Upper lobe of left lung (tissue), 6 donors: ENCODE measurements at regions not wholly inside any gene's neighbourhood (a gene's known extent, or its start where the extent isn't known, plus 50 kb on each side); places are given as distances from the start of the nearest gene placed in this dataset.
"Not testable (repeated sequence)": the region's sequence is repeated elsewhere in the genome, so short reads cannot be mapped to it uniquely, and the experiment has no call there.

Source experiments
- ATAC-seq, 2 donors: fragments of 200-7000 bp; cut with Tn5 transposase; one replicate each; pipeline ENCODE4 v1.9.1; 2022; ENCODE audit warnings: mild to moderate bottlenecking in 2 of 2, moderate library complexity in 2 of 2; ENCODE audit not compliant: low FRiP score in 2 of 2
- DNase-seq, 2 donors: peaks; one replicate each; pipeline ENCODE4 v3.0.0-alpha.2; 2019 to 2020
- H3K27ac ChIP-seq, 4 donors: fragments of 200-600 bp; sonication (generic); one replicate each; pipeline ENCODE4 v1.5.1; 2016 to 2019
- H3K27me3 ChIP-seq, 4 donors: fragments of 200-600 bp; sonication (generic); one replicate each; pipeline ENCODE4 v1.5.1; 2017 to 2019
- H3K36me3 ChIP-seq, 4 donors: fragments of 200-600 bp; sonication (generic); one replicate each; pipeline ENCODE4 v1.5.1; 2016 to 2019
- H3K4me1 ChIP-seq, 4 donors: fragments of 200-600 bp; sonication (generic); one replicate each; pipeline ENCODE4 v1.5.1; 2018 to 2019
- H3K4me3 ChIP-seq, 4 donors: fragments of 200-600 bp; sonication (generic); one replicate each; pipeline ENCODE4 v1.5.1; 2017 to 2019; ENCODE audit warnings: mild to moderate bottlenecking in 2 of 4, moderate library complexity in 1 of 4
- H3K9me3 ChIP-seq, 4 donors: fragments of 200-600 bp; sonication (generic); one replicate each; pipeline ENCODE4 v1.5.1; 2018 to 2019
- EP300 ChIP-seq, 4 donors: sonication (generic); formaldehyde crosslinking; IDR thresholded peaks; one replicate each; pipeline ENCODE4 v1.5.1; 2017; ENCODE audit warnings: antibody characterized with exemption in 4 of 4, control low read depth in 2 of 4
- POLR2A ChIP-seq, 4 donors: fragments of 450-650 bp; IDR thresholded peaks; one replicate each; pipeline ENCODE4 v1.5.1; 2016 to 2017; ENCODE audit warnings: antibody characterized with exemption in 4 of 4, mild to moderate bottlenecking in 2 of 4
- POLR2AphosphoS5 ChIP-seq, 2 donors: sonication (generic); formaldehyde crosslinking; IDR thresholded peaks; one replicate each; pipeline ENCODE4 v1.5.1; 2017; ENCODE audit warnings: antibody characterized with exemption in 2 of 2
- WGBS, 2 donors: methylation state at CpG; one replicate each; pipeline ENCODE4 v1.1.5; 2017 to 2018; 5-methylcytosine and 5-hydroxymethylcytosine counted together
- TF ChIP-seq, protein P1 (sequence below), 6 experiments: fragments of 450-650 bp in 4 of 6; fragments of 200-600 bp in 2 of 6; sonication (generic) in 2 of 6; IDR thresholded peaks; one replicate each; pipeline ENCODE4 v1.5.1; 2016 to 2019; ENCODE audit warnings: antibody characterized with exemption in 6 of 6
- donor health status: DM: no; HTN: no; CAD: no; lungs with moderate emphysema.
- donor health status: DM: no; HTN: yes; CAD: no; lungs with severe emphysema.

DNA sequence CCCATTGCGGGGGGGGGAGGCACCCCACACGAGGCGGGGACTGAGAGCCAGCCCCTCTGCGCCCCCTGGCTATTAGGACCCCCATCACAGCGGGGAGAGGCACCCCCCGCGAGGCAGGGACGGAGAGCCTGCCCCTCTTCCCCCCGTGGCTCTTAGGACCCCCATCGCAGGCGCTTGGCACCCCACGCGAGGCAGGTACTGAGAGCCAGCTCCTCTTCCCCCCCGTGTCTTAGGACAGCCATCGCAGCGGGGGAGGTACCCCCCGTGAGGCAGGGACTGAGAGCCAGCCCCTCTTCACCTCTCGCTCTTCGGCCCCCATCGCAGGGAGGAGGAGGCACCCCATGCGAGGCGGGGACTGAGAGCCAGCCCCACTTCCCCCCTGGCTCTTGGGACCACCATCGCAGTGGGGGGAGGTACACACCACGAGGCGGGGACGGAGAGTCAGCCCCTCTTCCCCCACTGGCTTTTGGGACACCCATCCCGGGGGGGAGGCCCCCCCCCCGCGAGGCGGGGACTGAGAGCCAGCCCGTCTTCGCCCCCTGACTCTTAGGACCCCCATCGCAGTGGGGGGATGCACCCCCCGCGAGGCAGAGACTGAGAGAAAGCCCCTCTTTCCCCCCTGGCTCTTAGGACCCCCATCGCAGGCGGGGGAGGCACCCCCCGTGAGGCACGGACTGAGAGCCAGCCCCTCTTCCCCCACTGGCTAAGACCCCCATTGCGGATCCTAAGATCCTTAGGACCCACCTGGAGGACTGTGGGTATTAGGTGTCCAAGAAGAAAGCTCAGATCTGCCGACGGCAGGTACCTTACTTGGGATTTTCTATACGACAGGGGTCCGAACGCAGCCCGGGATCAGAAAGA lies 198.6 kb upstream of the PZP start:
- Histone ChIP-seq H3K4me1 (no peaks in the 10 kb centered on the region), H3K4me3 (peak overlapping the region; percentile 5 to 38 (median 30)), H3K36me3 (no peaks in the 10 kb centered on the region), H3K9me3 (no peaks in the 10 kb centered on the region), H3K27ac (no peak overlapping the region), H3K27me3 (no peaks in the 10 kb centered on the region)
- peak in 1 of 2 donors; percentile 61 for DNase-seq
- TF ChIP-seq, protein P1, sequence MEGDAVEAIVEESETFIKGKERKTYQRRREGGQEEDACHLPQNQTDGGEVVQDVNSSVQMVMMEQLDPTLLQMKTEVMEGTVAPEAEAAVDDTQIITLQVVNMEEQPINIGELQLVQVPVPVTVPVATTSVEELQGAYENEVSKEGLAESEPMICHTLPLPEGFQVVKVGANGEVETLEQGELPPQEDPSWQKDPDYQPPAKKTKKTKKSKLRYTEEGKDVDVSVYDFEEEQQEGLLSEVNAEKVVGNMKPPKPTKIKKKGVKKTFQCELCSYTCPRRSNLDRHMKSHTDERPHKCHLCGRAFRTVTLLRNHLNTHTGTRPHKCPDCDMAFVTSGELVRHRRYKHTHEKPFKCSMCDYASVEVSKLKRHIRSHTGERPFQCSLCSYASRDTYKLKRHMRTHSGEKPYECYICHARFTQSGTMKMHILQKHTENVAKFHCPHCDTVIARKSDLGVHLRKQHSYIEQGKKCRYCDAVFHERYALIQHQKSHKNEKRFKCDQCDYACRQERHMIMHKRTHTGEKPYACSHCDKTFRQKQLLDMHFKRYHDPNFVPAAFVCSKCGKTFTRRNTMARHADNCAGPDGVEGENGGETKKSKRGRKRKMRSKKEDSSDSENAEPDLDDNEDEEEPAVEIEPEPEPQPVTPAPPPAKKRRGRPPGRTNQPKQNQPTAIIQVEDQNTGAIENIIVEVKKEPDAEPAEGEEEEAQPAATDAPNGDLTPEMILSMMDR (IDR thresholded peaks at IDR 0.05), result no peak
- TF ChIP-seq POLR2A (IDR thresholded peaks at IDR 0.05) (no peak), POLR2AphosphoS5 (IDR thresholded peaks at IDR 0.05) (no peak), EP300 (IDR thresholded peaks at IDR 0.05) (no peak)
- 81 to 89% methylated on average over 12 to 20 of the region's 46 CpGs for WGBS, 2 donors
- peak in 1 of 2 donors; percentile 54 for ATAC-seq

DNA sequence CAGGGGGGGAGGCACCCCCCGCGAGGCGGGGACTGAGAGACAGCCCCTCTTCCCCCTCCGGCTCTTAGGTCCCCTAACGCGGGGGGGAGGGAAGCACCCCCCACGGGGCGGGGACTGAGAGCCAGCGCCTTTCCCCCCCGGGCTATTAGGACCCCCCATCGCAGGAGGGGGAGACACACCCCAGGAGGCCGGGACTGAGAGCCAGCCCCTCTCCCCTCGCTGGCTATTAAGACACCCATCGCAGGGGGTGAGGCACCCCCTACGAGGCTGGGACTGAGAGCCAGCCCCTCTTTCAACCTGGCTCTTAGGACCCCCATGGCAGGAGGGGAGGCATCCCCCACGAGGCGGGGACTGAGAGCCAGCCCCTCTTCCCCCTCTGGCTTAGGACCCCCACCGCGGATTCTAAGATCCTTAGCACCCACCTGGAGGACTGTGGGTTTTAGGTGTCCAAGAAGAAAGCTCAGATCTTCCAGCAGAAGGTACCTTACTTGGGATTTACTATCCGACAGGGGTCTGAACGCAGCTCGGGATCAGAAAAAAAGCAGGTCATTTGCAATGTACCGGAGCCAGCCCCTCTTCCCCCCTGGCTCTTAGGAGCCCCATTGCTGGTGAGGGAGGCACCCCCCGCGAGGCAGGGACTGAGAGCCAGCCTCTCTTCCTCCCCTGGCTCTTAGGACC lies 197.8 kb upstream of the PZP start:
- ATAC-seq (peak; percentile 6 to 49), DNase-seq (no peak)
- H3K4me3 ChIP-seq, result no peak overlapping the region
- H3K4me1 ChIP-seq, result no peaks in the 10 kb centered on the region
- no peaks in the 10 kb centered on the region for H3K27me3 ChIP-seq
- H3K9me3 ChIP-seq, result no peaks in the 10 kb centered on the region
- 66 to 88% methylated on average over 4 to 11 of the region's 25 CpGs for WGBS, 2 donors
- TF ChIP-seq POLR2A (IDR thresholded peaks at IDR 0.05), result no peak
- TF ChIP-seq POLR2AphosphoS5 (IDR thresholded peaks at IDR 0.05), result no peak
- no peak overlapping the region for H3K27ac ChIP-seq
- no peaks in the 10 kb centered on the region for H3K36me3 ChIP-seq

DNA sequence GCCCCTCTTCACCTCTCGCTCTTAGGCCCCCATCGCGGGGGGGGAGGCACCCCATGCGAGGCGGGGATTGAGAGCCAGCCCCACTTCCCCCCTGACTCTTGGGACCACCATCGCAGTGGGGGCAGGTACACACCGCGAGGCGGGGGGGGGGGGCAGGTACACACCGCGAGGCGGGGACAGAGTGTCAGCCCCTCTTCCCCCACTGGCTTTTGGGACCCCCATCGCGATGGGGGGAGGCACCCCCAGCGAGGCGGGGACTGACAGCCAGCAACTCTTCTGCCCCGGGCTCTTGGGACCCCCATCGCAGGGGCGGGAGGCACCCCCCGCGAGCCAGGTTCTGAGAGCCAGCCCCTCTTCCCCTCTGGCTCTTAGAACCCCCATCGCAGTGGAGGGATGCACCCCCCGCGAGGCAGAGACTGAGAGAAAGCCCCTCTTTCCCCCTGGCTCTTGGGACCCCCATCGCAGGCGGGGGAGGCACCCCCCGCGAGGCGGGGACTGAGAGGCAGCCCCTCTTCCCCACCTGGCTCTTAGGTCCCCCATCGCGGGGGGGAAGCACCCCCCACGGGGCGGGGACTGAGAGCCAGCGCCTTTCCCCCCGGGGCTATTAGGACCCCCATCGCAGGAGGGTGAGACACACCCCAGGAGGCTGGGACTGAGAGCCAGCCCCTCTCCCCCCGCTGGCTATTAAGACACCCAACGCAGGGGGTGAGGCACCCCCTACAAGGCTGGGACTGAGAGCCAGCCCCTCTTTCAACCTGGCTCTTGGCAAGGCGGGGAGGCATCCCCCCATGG lies 196.5 kb upstream of the PZP start:
- ATAC-seq (peak in 1 of 2 donors; percentile 51), DNase-seq (peak in 1 of 2 donors; percentile 63)
- H3K27ac ChIP-seq, result no peak overlapping the region
- H3K36me3 ChIP-seq, result no peaks in the 10 kb centered on the region
- no peaks in the 10 kb centered on the region for H3K9me3 ChIP-seq
- TF ChIP-seq EP300 (IDR thresholded peaks at IDR 0.05), result no peak
- TF ChIP-seq, protein P1 (IDR thresholded peaks at IDR 0.05), result no peak
- TF ChIP-seq POLR2AphosphoS5 (IDR thresholded peaks at IDR 0.05), result no peak
- no peak for TF ChIP-seq POLR2A (IDR thresholded peaks at IDR 0.05)
- H3K4me1 ChIP-seq, result no peaks in the 10 kb centered on the region
- WGBS, 2 donors, result 95 to 98% methylated on average over 8 to 9 of the region's 39 CpGs
- H3K27me3 ChIP-seq, result no peaks in the 10 kb centered on the region
- no peak overlapping the region for H3K4me3 ChIP-seq

DNA sequence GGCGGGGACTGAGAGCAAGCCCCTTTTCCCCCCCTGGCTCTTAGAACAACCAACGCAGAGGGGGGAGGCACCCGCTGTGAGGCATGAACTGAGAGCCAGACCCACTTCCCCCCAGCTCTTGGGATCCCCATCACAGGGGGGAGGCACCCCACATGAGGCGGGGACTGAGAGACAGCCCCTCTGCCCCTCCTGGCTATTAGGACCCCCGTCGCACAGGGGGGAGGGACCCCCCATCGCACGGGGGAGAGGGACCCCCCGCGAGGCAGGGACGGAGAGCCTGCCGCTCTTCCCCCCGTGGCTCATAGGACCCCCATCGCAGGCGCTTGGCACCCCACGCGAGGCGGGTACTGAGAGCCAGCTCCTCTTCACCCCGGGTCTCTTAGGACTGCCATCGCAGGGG lies 195.8 kb upstream of the PZP start:
- DNase-seq (no peak), ATAC-seq (no peak)
- no peaks in the 10 kb centered on the region for H3K4me1 ChIP-seq
- TF ChIP-seq EP300 (IDR thresholded peaks at IDR 0.05), result no peak
- TF ChIP-seq POLR2A (IDR thresholded peaks at IDR 0.05), result no peak
- TF ChIP-seq, protein P1 (IDR thresholded peaks at IDR 0.05), result no peak
- TF ChIP-seq POLR2AphosphoS5 (IDR thresholded peaks at IDR 0.05), result no peak
- no peaks in the 10 kb centered on the region for H3K27me3 ChIP-seq
- no peak overlapping the region for H3K4me3 ChIP-seq
- no peaks in the 10 kb centered on the region for H3K9me3 ChIP-seq
- WGBS, 2 donors, result 67 to 72% methylated on average over 3 to 10 of the region's 20 CpGs
- no peak overlapping the region for H3K27ac ChIP-seq
- no peaks in the 10 kb centered on the region for H3K36me3 ChIP-seq

DNA sequence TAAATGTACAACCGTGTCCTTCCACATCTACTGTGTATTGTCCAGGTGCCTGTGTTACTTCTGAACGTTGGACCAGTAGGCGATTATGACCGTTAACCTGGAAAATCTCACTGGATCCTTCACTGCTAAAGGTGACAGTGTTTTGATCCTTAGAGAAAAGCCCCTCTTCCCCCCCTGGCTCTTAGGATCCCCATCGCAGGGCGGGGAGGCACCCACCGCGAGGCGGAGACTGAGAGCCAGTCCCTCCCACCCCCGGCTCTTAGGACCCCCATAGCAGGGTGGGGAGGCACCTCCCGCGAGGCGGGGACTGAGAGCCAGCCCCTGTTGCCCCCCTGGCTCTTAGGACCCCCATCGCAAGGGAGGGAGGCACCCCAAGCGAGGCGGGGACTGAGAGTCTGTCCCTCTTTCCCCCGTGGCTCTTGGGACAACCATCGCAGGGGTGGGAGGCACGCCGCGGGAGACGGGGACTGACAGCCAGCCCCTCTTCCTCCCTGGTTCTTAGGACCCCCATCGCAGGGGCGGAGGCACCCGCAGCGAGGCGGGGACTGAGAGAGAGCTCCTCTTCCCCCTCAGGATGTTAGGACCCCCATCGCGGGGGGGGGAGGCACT lies 194.3 kb upstream of the PZP start:
- peak in 1 of 2 donors; percentile 51 for DNase-seq
- not testable (repeated sequence) for ATAC-seq, H3K4me3 ChIP-seq, H3K36me3 ChIP-seq, H3K27ac ChIP-seq, H3K4me1 ChIP-seq, H3K9me3 ChIP-seq, H3K27me3 ChIP-seq
- WGBS, 2 donors, result 83 to 89% methylated on average over 5 to 8 of the region's 29 CpGs

DNA sequence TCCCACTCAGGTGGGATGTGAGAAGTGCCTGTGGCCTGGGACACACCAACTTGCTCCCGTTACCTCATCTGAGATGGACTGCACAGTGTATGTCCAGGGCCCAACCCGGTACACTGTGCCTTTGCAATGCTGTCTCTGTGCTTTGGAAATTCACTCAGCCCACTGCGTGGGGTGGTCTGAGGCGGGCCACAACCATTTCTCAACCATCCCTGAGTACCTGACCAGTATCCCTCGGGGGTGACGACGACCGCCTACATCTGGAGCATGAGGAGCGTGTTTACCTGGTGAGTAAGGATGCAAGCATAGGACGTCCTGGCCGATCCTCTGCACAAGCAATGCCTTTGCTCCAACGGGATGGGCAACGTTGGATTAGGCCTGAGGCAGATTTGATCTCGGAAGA lies 188.2 kb upstream of the PZP start:
- not testable (repeated sequence) for H3K27ac ChIP-seq, DNase-seq, H3K36me3 ChIP-seq, H3K9me3 ChIP-seq, H3K4me3 ChIP-seq, H3K4me1 ChIP-seq, H3K27me3 ChIP-seq
- peak in 1 of 2 donors; percentile 65 for ATAC-seq
- WGBS, 2 donors, result 95 to 96% methylated on average over 13 to 14 of the region's 14 CpGs

DNA sequence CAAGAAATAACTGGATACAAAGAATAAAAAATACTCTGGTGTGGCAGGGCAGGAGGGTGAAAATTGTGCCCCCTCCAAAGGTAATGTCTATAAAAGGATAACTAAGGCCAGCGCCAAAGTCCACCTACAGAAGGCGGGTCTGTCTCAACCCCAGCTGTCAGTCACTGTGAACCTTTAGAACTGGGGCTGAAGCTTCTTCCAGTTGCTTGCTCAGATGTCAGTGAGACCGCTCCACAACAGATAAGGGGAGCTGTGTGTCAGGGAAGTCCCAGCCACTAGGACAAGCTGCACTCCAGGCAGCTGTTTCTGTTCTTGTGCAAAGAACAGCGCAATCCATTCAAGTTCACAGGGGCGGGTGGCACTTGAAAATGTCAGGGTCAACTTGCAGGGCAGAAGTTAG lies 187.0 kb upstream of the PZP start:
- no CpG with 5 or more reads among the region's 5 CpGs for WGBS, 2 donors
- H3K36me3 ChIP-seq, H3K4me1 ChIP-seq, H3K9me3 ChIP-seq, H3K4me3 ChIP-seq, H3K27ac ChIP-seq, DNase-seq, H3K27me3 ChIP-seq, ATAC-seq: not testable (repeated sequence)
